HCT116 (cell line): ENCODE measurements at regions not wholly inside any gene's neighbourhood (a gene's known extent, or its start where the extent isn't known, plus 50 kb on each side); places are given as distances from the start of the nearest gene placed in this dataset.

ENCODE experiments used
- ATAC-seq: fragments of 200-7000 bp; cut with Tn5 transposase; 2 replicates; pipeline ENCODE4 v1.9.1; 2020; ENCODE audit warnings: mild to moderate bottlenecking, moderate library complexity
- BruUV-seq: library from RNA; stranded (reverse); fragments of 400-500 nt; replicated peaks from 2 replicates; lab custom pipeline; 2021; lab: Mats Ljungman, UMichigan
- CTCF ChIA-PET: fragments of 300-600 bp; sonication (Branson Sonifier 250); formaldehyde crosslinking; loops from one replicate; lab custom pipeline; 2021; ENCODE audit warnings: antibody characterized with exemption; lab: Charles Lee
- POLR2A ChIA-PET: fragments of 300-600, 350-600 bp; sonication (Branson Sonifier 250); formaldehyde crosslinking; loops from one replicate; lab custom pipeline; 2021; ENCODE audit warnings: antibody characterized with exemption; lab: Charles Lee
- RAD21 ChIA-PET, 2 experiments: fragments of 300-600 bp; sonication (Branson Sonifier 250); formaldehyde crosslinking; loops; one replicate each; lab custom pipeline; 2023; ENCODE audit warnings: low total read pairs in 2 of 2; ENCODE audit not compliant: uncharacterized antibody in 2 of 2, unreplicated experiment in 2 of 2, low non-redundant PET in 1 of 2; lab: Charles Lee
- DNase-seq: peaks from one replicate; pipeline ENCODE4 v3.0.0-alpha.2; 2010; ENCODE audit warnings: low read depth, low spot score
- H2AFZ ChIP-seq: fragments of 200-600 bp; shearing (Covaris generic), sonication (generic); 2 replicates; pipeline ENCODE4 v1.6.1; 2017; ENCODE audit warnings: low read depth, mixed run types, mixed read lengths, antibody characterized with exemption, low read length; ENCODE audit not compliant: poor library complexity, severe bottlenecking
- H3K27ac ChIP-seq: 2 replicates; pipeline ENCODE4 v1.5.1; 2012; ENCODE audit warnings: low read depth, low read length
- H3K27me3 ChIP-seq: fragments of 200-600 bp; sonication (generic); 2 replicates; pipeline ENCODE4 v1.6.1; 2016; ENCODE audit warnings: mixed run types, low read length, mixed read lengths; ENCODE audit not compliant: insufficient read depth
- H3K36me3 ChIP-seq, 2 experiments: fragments of 200-500 bp in 1 of 2; fragments of 200-600 bp in 1 of 2; sonication (Bioruptor generic) in 1 of 2; sonication (generic) in 1 of 2; 2 replicates each; pipeline versions ENCODE4 v1.5.1 to v1.6.1; 2014 to 2016; ENCODE audit warnings: low read length in 2 of 2, inconsistent platforms in 1 of 2, mixed read lengths in 1 of 2, mixed run types in 1 of 2; ENCODE audit not compliant: insufficient read depth in 2 of 2, control insufficient read depth in 1 of 2
- H3K4me1 ChIP-seq, 2 experiments: fragments of 200-600 bp in 1 of 2; sonication (generic) in 1 of 2; 2 replicates each; pipeline versions ENCODE4 v1.5.1 to v1.6.1; 2012 to 2017; ENCODE audit warnings: low read length in 2 of 2, inconsistent platforms in 1 of 2, mild to moderate bottlenecking in 1 of 2, mixed read lengths in 1 of 2, mixed run types in 1 of 2, moderate library complexity in 1 of 2; ENCODE audit not compliant: insufficient read depth in 2 of 2, control insufficient read depth in 1 of 2
- H3K4me2 ChIP-seq: fragments of 200-600 bp; sonication (generic); 2 replicates; pipeline ENCODE4 v1.6.1; 2017; ENCODE audit warnings: mixed run types, low read length, mixed read lengths
- H3K4me3 ChIP-seq, 2 experiments: fragments of 200-600 bp in 1 of 2; sonication (generic) in 1 of 2; replicated peaks in 1 of 2; 2 replicates each; pipeline ENCODE4 v1.5.1; 2011 to 2016; ENCODE audit warnings: low read length in 2 of 2, control low read depth in 1 of 2, low read depth in 1 of 2, mild to moderate bottlenecking in 1 of 2, mixed read lengths in 1 of 2, mixed run types in 1 of 2
- H3K79me2 ChIP-seq: fragments of 200-600 bp; sonication (generic); 2 replicates; pipeline ENCODE4 v1.6.1; 2017; ENCODE audit warnings: mild to moderate bottlenecking, mixed run types, low read length, moderate library complexity, mixed read lengths; ENCODE audit not compliant: insufficient read depth
- H3K9ac ChIP-seq: fragments of 200-600 bp; sonication (generic); 2 replicates; pipeline ENCODE4 v1.6.1; 2016; ENCODE audit warnings: low read length, mixed read lengths
- H3K9me2 ChIP-seq: fragments of 200-600 bp; sonication (generic), shearing (Covaris generic); 2 replicates; pipeline ENCODE4 v1.6.1; 2017; ENCODE audit warnings: mixed run types, mild to moderate bottlenecking, moderate library complexity; ENCODE audit not compliant: insufficient read depth
- H3K9me3 ChIP-seq, 2 experiments: fragments of 200-500 bp in 1 of 2; fragments of 200-600 bp in 1 of 2; sonication (Bioruptor generic) in 1 of 2; sonication (generic) in 1 of 2; 2 replicates each; pipeline ENCODE4 v1.6.1; 2014 to 2017; ENCODE audit warnings: low read length in 2 of 2, mixed read lengths in 2 of 2, inconsistent platforms in 1 of 2, low read depth in 1 of 2, mild to moderate bottlenecking in 1 of 2, mixed run types in 1 of 2, moderate library complexity in 1 of 2; ENCODE audit not compliant: control insufficient read depth in 1 of 2, insufficient read depth in 1 of 2
- H4K20me1 ChIP-seq: fragments of 200-600 bp; sonication (generic), shearing (Covaris generic); 2 replicates; pipeline ENCODE4 v1.6.1; 2017; ENCODE audit warnings: mixed run types, mild to moderate bottlenecking, moderate library complexity; ENCODE audit not compliant: insufficient read depth
- CEBPB ChIP-seq: IDR thresholded peaks from 2 replicates; pipeline ENCODE4 v1.6.1; 2012; ENCODE audit warnings: low read depth
- EGR1 ChIP-seq: IDR thresholded peaks from 2 replicates; pipeline ENCODE4 v1.6.1; 2012; ENCODE audit warnings: low read depth
- ELF1 ChIP-seq: IDR thresholded peaks from 2 replicates; pipeline ENCODE4 v1.6.1; 2012; ENCODE audit warnings: low read depth, borderline replicate concordance
- EZH2phosphoT487 ChIP-seq: fragments of 200-600 bp; IDR thresholded peaks from 2 replicates; pipeline ENCODE4 v1.6.1; 2018; ENCODE audit warnings: antibody characterized with exemption, borderline replicate concordance
- FOSL1 ChIP-seq: IDR thresholded peaks from 2 replicates; pipeline ENCODE4 v1.6.1; 2012; ENCODE audit warnings: low read depth
- JUND ChIP-seq: IDR thresholded peaks from 2 replicates; pipeline ENCODE4 v1.6.1; 2012
- POLR2A ChIP-seq: IDR thresholded peaks from 2 replicates; pipeline ENCODE4 v1.7.0; 2011; ENCODE audit warnings: borderline replicate concordance; ENCODE audit not compliant: insufficient read depth, insufficient read length; ENCODE audit errors: extremely low read depth
- POLR2AphosphoS5 ChIP-seq: IDR thresholded peaks from 2 replicates; pipeline ENCODE4 v1.6.1; 2011; ENCODE audit warnings: mild to moderate bottlenecking, low read depth, low read length, moderate library complexity
- RAD21 ChIP-seq: IDR thresholded peaks from 2 replicates; pipeline ENCODE4 v1.6.1; 2012; ENCODE audit warnings: low read depth, mild to moderate bottlenecking
- SIN3A ChIP-seq: IDR thresholded peaks from 2 replicates; pipeline ENCODE4 v1.6.1; 2012; ENCODE audit warnings: low read depth
- TCF7L2 ChIP-seq: IDR thresholded peaks from 2 replicates; pipeline ENCODE4 v1.7.0; 2011; ENCODE audit warnings: borderline replicate concordance, inconsistent platforms; ENCODE audit not compliant: insufficient read depth, insufficient read length; ENCODE audit errors: extremely low read depth
- YY1 ChIP-seq: IDR thresholded peaks from 2 replicates; pipeline ENCODE4 v1.6.1; 2011; ENCODE audit warnings: low read length, low read depth, moderate library complexity, mild to moderate bottlenecking; ENCODE audit not compliant: insufficient replicate concordance; ENCODE audit errors: extremely low read depth
- ZFX ChIP-seq: fragments of 450-650 bp; IDR thresholded peaks from 2 replicates; pipeline ENCODE4 v1.6.1; 2017
- ZNF274 ChIP-seq: fragments of 200-500 bp; sonication (Bioruptor generic); IDR thresholded peaks from 2 replicates; pipeline ENCODE4 v1.6.1; 2014; ENCODE audit warnings: mild to moderate bottlenecking, low read depth, low read length, inconsistent platforms
- intact Hi-C: fragments of 100-400 bp; cut with micrococcal nuclease; formaldehyde crosslinking; loops from 2 replicates; pipeline ENCODE4 v1.10.0; 2022
- TF ChIP-seq, protein P1 (sequence below): IDR thresholded peaks from 2 replicates; pipeline ENCODE4 v1.6.1; 2011; ENCODE audit warnings: mild to moderate bottlenecking, low read length, moderate library complexity; ENCODE audit not compliant: insufficient replicate concordance; ENCODE audit errors: extremely low read depth
- TF ChIP-seq, protein P2 (sequence below): IDR thresholded peaks from 2 replicates; pipeline ENCODE4 v1.6.1; 2012; ENCODE audit warnings: low read depth
- TF ChIP-seq, protein P3 (sequence below), 3 experiments: fragments of 200-600 bp in 1 of 3; sonication (generic) in 1 of 3; IDR thresholded peaks in 2 of 3; conservative IDR thresholded peaks in 1 of 3; 2 replicates each; pipeline ENCODE4 v1.5.1; 2012 to 2017; ENCODE audit warnings: low read depth in 2 of 3, low read length in 2 of 3, antibody characterized with exemption in 1 of 3, borderline replicate concordance in 1 of 3, control low read depth in 1 of 3, mild to moderate bottlenecking in 1 of 3, mixed read lengths in 1 of 3, mixed run types in 1 of 3, moderate library complexity in 1 of 3; ENCODE audit not compliant: insufficient read depth in 1 of 3
- TF ChIP-seq, protein P4 (sequence below): IDR thresholded peaks from 2 replicates; pipeline ENCODE4 v1.6.1; 2012
- TF ChIP-seq, protein P5 (sequence below): IDR thresholded peaks from 2 replicates; pipeline ENCODE4 v1.6.1; 2012

DNA sequence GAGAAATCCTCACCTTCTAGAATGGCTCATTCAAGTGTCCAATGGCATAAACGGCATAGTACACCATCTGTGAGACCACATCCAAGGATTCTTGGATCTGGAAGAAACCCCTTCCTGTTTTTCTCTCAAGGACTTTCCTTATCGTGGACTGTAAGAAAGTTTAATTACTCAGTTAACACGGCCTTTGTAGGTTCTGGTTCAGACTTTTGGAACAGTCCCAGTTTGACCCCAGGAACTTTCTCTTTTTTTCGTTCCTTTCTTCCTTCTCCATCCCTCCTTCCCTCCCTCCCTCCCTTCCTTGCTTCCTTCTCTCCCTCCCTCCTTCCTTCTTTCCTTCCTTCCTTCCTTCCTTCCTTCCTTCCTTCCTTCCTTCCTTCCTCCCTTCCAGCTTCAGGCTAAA, 343.5 kb upstream of the SMIM31 start:
- H3K4me3 ChIP-seq = no peak overlapping the region
- no peaks in the 10 kb centered on the region for H3K79me2 ChIP-seq
- intact Hi-C loops = no loop called here
- no peak overlapping the region for H3K27ac ChIP-seq
- no peaks in the 10 kb centered on the region for H3K27me3 ChIP-seq
- no peak for TF ChIP-seq ELF1
- TF ChIP-seq YY1 = no peak
- TF ChIP-seq TCF7L2 = no peak
- no peak for TF ChIP-seq ZFX
- TF ChIP-seq, protein P1, sequence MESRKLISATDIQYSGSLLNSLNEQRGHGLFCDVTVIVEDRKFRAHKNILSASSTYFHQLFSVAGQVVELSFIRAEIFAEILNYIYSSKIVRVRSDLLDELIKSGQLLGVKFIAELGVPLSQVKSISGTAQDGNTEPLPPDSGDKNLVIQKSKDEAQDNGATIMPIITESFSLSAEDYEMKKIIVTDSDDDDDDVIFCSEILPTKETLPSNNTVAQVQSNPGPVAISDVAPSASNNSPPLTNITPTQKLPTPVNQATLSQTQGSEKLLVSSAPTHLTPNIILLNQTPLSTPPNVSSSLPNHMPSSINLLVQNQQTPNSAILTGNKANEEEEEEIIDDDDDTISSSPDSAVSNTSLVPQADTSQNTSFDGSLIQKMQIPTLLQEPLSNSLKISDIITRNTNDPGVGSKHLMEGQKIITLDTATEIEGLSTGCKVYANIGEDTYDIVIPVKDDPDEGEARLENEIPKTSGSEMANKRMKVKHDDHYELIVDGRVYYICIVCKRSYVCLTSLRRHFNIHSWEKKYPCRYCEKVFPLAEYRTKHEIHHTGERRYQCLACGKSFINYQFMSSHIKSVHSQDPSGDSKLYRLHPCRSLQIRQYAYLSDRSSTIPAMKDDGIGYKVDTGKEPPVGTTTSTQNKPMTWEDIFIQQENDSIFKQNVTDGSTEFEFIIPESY = no peak
- TF ChIP-seq, protein P2, sequence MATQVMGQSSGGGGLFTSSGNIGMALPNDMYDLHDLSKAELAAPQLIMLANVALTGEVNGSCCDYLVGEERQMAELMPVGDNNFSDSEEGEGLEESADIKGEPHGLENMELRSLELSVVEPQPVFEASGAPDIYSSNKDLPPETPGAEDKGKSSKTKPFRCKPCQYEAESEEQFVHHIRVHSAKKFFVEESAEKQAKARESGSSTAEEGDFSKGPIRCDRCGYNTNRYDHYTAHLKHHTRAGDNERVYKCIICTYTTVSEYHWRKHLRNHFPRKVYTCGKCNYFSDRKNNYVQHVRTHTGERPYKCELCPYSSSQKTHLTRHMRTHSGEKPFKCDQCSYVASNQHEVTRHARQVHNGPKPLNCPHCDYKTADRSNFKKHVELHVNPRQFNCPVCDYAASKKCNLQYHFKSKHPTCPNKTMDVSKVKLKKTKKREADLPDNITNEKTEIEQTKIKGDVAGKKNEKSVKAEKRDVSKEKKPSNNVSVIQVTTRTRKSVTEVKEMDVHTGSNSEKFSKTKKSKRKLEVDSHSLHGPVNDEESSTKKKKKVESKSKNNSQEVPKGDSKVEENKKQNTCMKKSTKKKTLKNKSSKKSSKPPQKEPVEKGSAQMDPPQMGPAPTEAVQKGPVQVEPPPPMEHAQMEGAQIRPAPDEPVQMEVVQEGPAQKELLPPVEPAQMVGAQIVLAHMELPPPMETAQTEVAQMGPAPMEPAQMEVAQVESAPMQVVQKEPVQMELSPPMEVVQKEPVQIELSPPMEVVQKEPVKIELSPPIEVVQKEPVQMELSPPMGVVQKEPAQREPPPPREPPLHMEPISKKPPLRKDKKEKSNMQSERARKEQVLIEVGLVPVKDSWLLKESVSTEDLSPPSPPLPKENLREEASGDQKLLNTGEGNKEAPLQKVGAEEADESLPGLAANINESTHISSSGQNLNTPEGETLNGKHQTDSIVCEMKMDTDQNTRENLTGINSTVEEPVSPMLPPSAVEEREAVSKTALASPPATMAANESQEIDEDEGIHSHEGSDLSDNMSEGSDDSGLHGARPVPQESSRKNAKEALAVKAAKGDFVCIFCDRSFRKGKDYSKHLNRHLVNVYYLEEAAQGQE = no peak
- TF ChIP-seq POLR2AphosphoS5 = no peak
- TF ChIP-seq, protein P3, sequence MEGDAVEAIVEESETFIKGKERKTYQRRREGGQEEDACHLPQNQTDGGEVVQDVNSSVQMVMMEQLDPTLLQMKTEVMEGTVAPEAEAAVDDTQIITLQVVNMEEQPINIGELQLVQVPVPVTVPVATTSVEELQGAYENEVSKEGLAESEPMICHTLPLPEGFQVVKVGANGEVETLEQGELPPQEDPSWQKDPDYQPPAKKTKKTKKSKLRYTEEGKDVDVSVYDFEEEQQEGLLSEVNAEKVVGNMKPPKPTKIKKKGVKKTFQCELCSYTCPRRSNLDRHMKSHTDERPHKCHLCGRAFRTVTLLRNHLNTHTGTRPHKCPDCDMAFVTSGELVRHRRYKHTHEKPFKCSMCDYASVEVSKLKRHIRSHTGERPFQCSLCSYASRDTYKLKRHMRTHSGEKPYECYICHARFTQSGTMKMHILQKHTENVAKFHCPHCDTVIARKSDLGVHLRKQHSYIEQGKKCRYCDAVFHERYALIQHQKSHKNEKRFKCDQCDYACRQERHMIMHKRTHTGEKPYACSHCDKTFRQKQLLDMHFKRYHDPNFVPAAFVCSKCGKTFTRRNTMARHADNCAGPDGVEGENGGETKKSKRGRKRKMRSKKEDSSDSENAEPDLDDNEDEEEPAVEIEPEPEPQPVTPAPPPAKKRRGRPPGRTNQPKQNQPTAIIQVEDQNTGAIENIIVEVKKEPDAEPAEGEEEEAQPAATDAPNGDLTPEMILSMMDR (IDR thresholded peaks at IDR 0.05 in 2 of 3, conservative IDR thresholded peaks at IDR 0.05 in 1 of 3; ENCODE audit: borderline replicate concordance in 1 of 3, insufficient read depth in 1 of 3, low read depth in 2 of 3, low read length in 2 of 3) = no peak
- TF ChIP-seq CEBPB = no peak
- TF ChIP-seq JUND = no peak
- TF ChIP-seq, protein P4, sequence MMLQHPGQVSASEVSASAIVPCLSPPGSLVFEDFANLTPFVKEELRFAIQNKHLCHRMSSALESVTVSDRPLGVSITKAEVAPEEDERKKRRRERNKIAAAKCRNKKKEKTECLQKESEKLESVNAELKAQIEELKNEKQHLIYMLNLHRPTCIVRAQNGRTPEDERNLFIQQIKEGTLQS = no peak
- no peak for TF ChIP-seq SIN3A
- TF ChIP-seq EGR1 = no peak
- no peak for TF ChIP-seq FOSL1
- no peak for TF ChIP-seq EZH2phosphoT487
- TF ChIP-seq ZNF274 = no peak
- TF ChIP-seq RAD21 = no peak
- TF ChIP-seq, protein P5, sequence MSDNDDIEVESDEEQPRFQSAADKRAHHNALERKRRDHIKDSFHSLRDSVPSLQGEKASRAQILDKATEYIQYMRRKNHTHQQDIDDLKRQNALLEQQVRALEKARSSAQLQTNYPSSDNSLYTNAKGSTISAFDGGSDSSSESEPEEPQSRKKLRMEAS = no peak
- no peak for TF ChIP-seq POLR2A
- DNase-seq = no peak
- H3K9me3 ChIP-seq = no peaks in the 10 kb centered on the region
- ChIA-PET POLR2A (no interaction called here), CTCF (no interaction called here), RAD21 (no interaction called here)
- ATAC-seq = no peak
- no peaks in the 10 kb centered on the region for H3K9me2 ChIP-seq
- no peaks in the 10 kb centered on the region for H3K36me3 ChIP-seq
- no peak overlapping the region for H3K9ac ChIP-seq
- H2AFZ ChIP-seq = no peak overlapping the region
- H4K20me1 ChIP-seq = no peaks in the 10 kb centered on the region
- no peaks in the 10 kb centered on the region for H3K4me1 ChIP-seq
- H3K4me2 ChIP-seq = no peak overlapping the region
- no TSS peak for BruUV-seq
